Lower lobe of right lung (tissue), 2 donors: ENCODE measurements at regions not wholly inside any gene's neighbourhood (a gene's known extent, or its start where the extent isn't known, plus 50 kb on each side); places are given as distances from the start of the nearest gene placed in this dataset.

Experiments
- ATAC-seq, 2 donors: fragments of 200-7000 bp; cut with Tn5 transposase; one replicate each; pipeline ENCODE4 v1.9.1; 2020 to 2022; ENCODE audit warnings: mild to moderate bottlenecking in 2 of 2, moderate library complexity in 2 of 2
- DNase-seq: peaks from one replicate; pipeline ENCODE4 v3.0.0-alpha.2; 2020
- H3K27ac ChIP-seq: fragments of 200-600 bp; one replicate; pipeline ENCODE4 v1.8.0; 2022
- H3K27me3 ChIP-seq: fragments of 200-600 bp; one replicate; pipeline ENCODE4 v1.8.0; 2022; ENCODE audit warnings: low read depth
- H3K36me3 ChIP-seq: fragments of 200-600 bp; one replicate; pipeline ENCODE4 v1.8.0; 2022; ENCODE audit warnings: mild to moderate bottlenecking
- H3K4me1 ChIP-seq: fragments of 200-600 bp; one replicate; pipeline ENCODE4 v1.8.0; 2022
- H3K4me3 ChIP-seq: fragments of 200-600 bp; one replicate; pipeline ENCODE4 v1.8.0; 2022; ENCODE audit warnings: mild to moderate bottlenecking
- H3K9me3 ChIP-seq: fragments of 200-600 bp; one replicate; pipeline ENCODE4 v1.8.0; 2022
- intact Hi-C: fragments of 100-400 bp; cut with DNase I; formaldehyde crosslinking; loops from one replicate; pipeline ENCODE4 v1.11.0; 2022
- TF ChIP-seq, protein P1 (sequence below): fragments of 200-600 bp; IDR thresholded peaks from one replicate; pipeline ENCODE4 v1.8.0; 2022; ENCODE audit warnings: antibody characterized with exemption, mild to moderate bottlenecking
- donor health status: DM: no; HTN: yes; CAD: no; lungs with severe emphysema.

DNA sequence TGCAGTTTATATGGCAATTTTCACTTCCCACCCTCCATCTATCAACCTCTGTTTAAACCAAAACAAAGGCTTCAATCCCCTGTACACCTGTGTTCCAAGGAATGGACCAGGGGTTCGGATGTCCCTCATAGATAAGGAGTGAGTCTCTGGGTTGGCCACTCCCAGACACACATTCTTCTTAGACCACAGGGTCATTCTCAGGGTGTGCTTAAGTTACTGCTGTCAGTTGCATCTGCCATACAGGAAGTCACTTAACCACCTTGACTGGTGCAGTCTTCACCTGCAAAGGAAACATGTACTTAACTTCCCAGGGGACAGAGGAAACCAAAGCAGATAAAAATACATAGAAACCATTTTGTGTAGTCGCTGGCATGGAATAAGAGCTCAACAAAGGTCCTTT lies 151.0 kb upstream of the NDUFV2 start:
- TF ChIP-seq, protein P1, sequence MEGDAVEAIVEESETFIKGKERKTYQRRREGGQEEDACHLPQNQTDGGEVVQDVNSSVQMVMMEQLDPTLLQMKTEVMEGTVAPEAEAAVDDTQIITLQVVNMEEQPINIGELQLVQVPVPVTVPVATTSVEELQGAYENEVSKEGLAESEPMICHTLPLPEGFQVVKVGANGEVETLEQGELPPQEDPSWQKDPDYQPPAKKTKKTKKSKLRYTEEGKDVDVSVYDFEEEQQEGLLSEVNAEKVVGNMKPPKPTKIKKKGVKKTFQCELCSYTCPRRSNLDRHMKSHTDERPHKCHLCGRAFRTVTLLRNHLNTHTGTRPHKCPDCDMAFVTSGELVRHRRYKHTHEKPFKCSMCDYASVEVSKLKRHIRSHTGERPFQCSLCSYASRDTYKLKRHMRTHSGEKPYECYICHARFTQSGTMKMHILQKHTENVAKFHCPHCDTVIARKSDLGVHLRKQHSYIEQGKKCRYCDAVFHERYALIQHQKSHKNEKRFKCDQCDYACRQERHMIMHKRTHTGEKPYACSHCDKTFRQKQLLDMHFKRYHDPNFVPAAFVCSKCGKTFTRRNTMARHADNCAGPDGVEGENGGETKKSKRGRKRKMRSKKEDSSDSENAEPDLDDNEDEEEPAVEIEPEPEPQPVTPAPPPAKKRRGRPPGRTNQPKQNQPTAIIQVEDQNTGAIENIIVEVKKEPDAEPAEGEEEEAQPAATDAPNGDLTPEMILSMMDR = no peak

DNA sequence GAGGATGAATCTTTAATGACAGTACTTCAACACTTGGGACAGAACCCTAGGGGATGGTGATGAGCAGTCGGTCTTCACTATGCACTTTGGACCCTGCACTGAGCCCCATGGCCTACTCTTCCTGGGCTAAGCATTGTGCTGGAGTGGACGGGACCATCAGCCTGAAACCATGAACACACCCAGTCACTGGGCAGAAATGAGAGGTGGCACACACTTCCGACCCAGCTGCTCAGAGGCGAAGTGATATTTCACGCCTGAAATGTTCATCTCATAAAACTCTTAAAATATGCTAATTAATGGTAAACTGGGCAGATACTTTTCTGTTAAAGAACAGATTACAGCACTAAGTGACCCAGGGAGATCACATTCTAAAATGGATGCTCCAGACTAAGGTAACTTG lies 150.3 kb upstream of the NDUFV2 start:
- Histone ChIP-seq H3K27me3 (no peaks in the 10 kb centered on the region), H3K4me1 (no peaks in the 10 kb centered on the region), H3K4me3 (no peak overlapping the region), H3K27ac (no peak overlapping the region), H3K36me3 (no peaks in the 10 kb centered on the region), H3K9me3 (no peaks in the 10 kb centered on the region)
- intact Hi-C loops = no loop called here
- TF ChIP-seq, protein P1 = no peak
- ATAC-seq = no peak
- no peak for DNase-seq

More for the DNA sequence above, 151.0 kb upstream of the NDUFV2 start:
- H3K27ac ChIP-seq = no peak overlapping the region
- no peak overlapping the region for H3K4me3 ChIP-seq
- no peak for ATAC-seq
- no peaks in the 10 kb centered on the region for H3K9me3 ChIP-seq
- H3K36me3 ChIP-seq = no peaks in the 10 kb centered on the region
- no peak for DNase-seq
- H3K4me1 ChIP-seq = no peaks in the 10 kb centered on the region
- no peaks in the 10 kb centered on the region for H3K27me3 ChIP-seq
- intact Hi-C loops = no loop called here

DNA sequence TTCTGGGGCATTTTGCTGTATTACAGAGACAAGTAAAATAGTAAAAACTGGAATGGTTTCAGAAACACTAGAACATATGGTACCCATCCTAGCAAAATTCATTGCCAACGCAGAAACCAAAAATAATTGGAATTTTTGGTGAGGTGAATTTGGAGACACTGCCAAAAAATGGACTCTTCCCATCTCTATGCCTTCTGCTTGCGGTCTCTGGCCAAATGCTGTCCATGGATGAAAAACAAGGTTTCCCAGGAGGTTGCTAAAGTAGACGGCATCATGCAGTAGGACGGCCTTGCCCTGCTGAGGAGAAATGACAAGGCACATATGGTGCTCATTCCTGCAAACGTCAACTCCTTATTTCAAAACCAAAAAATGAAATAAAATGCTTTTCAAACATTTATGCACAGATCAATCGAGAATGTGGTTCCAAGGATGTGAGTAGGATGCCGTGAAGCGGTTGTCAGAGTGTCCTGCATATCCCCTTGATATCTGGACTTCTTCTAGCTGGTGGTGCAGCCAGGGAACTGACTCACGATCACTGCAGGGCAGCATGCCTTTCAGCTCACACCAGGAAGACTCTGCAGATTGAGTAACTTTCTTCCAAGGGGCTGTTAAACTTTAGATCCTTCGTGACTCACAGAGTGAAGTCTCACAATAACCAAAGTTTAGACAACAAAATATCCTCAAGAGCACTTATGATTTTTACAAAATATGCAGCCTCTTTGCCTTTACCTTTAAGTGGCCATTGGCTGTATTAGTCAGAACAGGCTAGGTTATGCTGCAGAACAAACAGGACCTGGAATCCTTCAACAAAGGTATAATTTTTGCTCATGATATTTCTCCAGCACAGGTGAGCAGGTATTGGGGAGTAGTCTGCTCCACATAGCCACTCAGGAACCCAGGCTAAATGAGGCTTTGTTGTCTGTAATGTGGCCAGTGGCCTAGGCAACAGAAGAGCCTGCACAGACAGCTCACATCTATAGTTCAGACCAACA lies 149.4 kb upstream of the NDUFV2 start:
- Histone ChIP-seq H3K27me3 (no peaks in the 10 kb centered on the region), H3K27ac (no peak overlapping the region), H3K4me1 (no peaks in the 10 kb centered on the region), H3K4me3 (no peak overlapping the region), H3K9me3 (no peaks in the 10 kb centered on the region), H3K36me3 (no peaks in the 10 kb centered on the region)
- no peak for ATAC-seq
- TF ChIP-seq, protein P1 = no peak
- intact Hi-C loops = no loop called here
- no peak for DNase-seq

DNA sequence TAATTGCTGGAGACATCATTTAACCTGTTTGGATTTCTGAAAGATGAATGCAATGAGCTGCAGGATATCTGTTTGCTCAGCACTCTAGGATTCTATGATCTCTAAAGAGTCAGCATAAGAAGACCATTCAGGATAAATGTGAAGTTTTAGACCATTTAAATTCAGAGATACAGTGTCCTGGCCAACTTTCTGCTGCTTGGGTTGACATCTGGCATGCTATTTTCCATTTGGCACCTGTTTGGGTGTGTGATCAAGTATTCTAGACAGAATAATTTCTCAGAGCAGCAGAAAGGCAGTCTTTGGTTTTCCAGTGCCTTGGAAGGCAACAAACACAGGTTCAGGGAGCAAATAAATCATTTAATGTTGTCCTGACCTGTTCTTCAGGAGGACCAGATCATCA lies 144.8 kb upstream of the NDUFV2 start:
- TF ChIP-seq, protein P1 = no peak
- no peaks in the 10 kb centered on the region for H3K27me3 ChIP-seq
- no peak overlapping the region for H3K4me3 ChIP-seq
- H3K36me3 ChIP-seq = no peaks in the 10 kb centered on the region
- intact Hi-C loops = no loop called here
- ATAC-seq (no peak), DNase-seq (no peak)
- no peak overlapping the region for H3K27ac ChIP-seq
- H3K9me3 ChIP-seq = no peaks in the 10 kb centered on the region
- H3K4me1 ChIP-seq = peaks cover 4% of the 10 kb centered on the region

DNA sequence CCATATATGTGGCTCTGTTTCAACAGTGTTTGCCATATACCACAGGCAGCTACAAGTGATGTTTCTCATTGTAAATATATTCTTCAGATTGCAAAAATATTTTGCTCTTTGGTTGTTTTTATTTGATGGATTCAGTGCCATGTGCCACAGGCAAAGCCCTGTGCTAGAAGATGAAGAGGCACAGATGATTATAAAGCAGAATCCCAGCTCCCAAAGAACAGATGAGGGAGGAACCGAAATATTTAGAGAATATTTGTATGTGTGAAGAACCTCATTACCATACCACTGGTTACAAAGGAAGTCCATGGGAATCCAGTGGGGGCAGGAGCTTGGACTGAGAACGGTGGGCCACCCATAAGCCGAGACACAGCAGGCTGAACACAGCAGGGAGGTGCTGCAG lies 143.8 kb upstream of the NDUFV2 start:
- DNase-seq (no peak), ATAC-seq (no peak)
- no peaks in the 10 kb centered on the region for H3K36me3 ChIP-seq
- H3K4me1 ChIP-seq = peaks cover 4% of the 10 kb centered on the region
- H3K27me3 ChIP-seq = no peaks in the 10 kb centered on the region
- no peak overlapping the region for H3K4me3 ChIP-seq
- no peak overlapping the region for H3K27ac ChIP-seq
- intact Hi-C loops = no loop called here
- TF ChIP-seq, protein P1 = no peak
- H3K9me3 ChIP-seq = no peaks in the 10 kb centered on the region
